H9 (cell line): ENCODE measurements at regions not wholly inside any gene's neighbourhood (a gene's known extent, or its start where the extent isn't known, plus 50 kb on each side); places are given as distances from the start of the nearest gene placed in this dataset.

ENCODE experiments used
- DNase-seq: peaks from one replicate; pipeline ENCODE4 v3.0.0-alpha.2; 2017
- H2AFZ ChIP-seq: one replicate; pipeline ENCODE4 v1.6.1; 2013; ENCODE audit warnings: mild to moderate bottlenecking, low read length, control low read depth, moderate library complexity
- H2AK5ac ChIP-seq: 2 replicates; pipeline ENCODE4 v1.6.1; 2013; ENCODE audit warnings: low read length, control low read depth, mixed read lengths; ENCODE audit not compliant: insufficient read length
- H2BK120ac ChIP-seq: one replicate; pipeline ENCODE4 v1.6.1; 2013; ENCODE audit warnings: low read depth, mild to moderate bottlenecking, low read length, control low read depth, inconsistent platforms; ENCODE audit not compliant: poor library complexity, severe bottlenecking
- H2BK12ac ChIP-seq: 2 replicates; pipeline ENCODE4 v1.6.1; 2013; ENCODE audit warnings: low read length, control low read depth, mixed read lengths, low read depth; ENCODE audit not compliant: insufficient read length
- H2BK15ac ChIP-seq: 2 replicates; pipeline ENCODE4 v1.6.1; 2013; ENCODE audit warnings: low read depth, low read length, control low read depth
- H2BK20ac ChIP-seq: one replicate; pipeline ENCODE4 v1.6.1; 2013; ENCODE audit warnings: low read depth, mild to moderate bottlenecking, low read length, control low read depth, inconsistent platforms; ENCODE audit not compliant: poor library complexity, severe bottlenecking
- H2BK5ac ChIP-seq: 2 replicates; pipeline ENCODE4 v1.6.1; 2013; ENCODE audit warnings: low read length, control low read depth, mixed read lengths; ENCODE audit not compliant: insufficient read length
- H3K14ac ChIP-seq: 2 replicates; pipeline ENCODE4 v1.6.1; 2013; ENCODE audit warnings: low read length, control low read depth; ENCODE audit not compliant: insufficient read depth
- H3K18ac ChIP-seq: 2 replicates; pipeline ENCODE4 v1.6.1; 2013; ENCODE audit warnings: low read depth, mild to moderate bottlenecking, mixed read lengths, low read length, control low read depth; ENCODE audit not compliant: insufficient read length
- H3K23ac ChIP-seq: 2 replicates; pipeline ENCODE4 v1.6.1; 2013; ENCODE audit warnings: low read length, control low read depth, mixed read lengths, low read depth; ENCODE audit not compliant: insufficient read length
- H3K23me2 ChIP-seq: 2 replicates; pipeline ENCODE4 v1.6.1; 2013; ENCODE audit warnings: low read depth, mild to moderate bottlenecking, mixed read lengths, low read length, control low read depth; ENCODE audit not compliant: insufficient read length, poor library complexity, severe bottlenecking
- H3K27ac ChIP-seq: 2 replicates; pipeline ENCODE4 v1.5.1; 2013; ENCODE audit warnings: low read length, control low read depth, mixed read lengths, low read depth; ENCODE audit not compliant: insufficient read length
- H3K27me3 ChIP-seq: 2 replicates; pipeline ENCODE4 v1.6.1; 2013; ENCODE audit warnings: low read length, control low read depth, inconsistent platforms; ENCODE audit not compliant: insufficient read depth
- H3K4ac ChIP-seq: 2 replicates; pipeline ENCODE4 v1.6.1; 2013; ENCODE audit warnings: low read depth, mild to moderate bottlenecking, control low read depth, inconsistent platforms, low read length, moderate library complexity
- H3K4me1 ChIP-seq: 2 replicates; pipeline ENCODE4 v1.6.1; 2013; ENCODE audit warnings: low read length, control low read depth, inconsistent platforms; ENCODE audit not compliant: insufficient read depth
- H3K4me2 ChIP-seq: 2 replicates; pipeline ENCODE4 v1.6.1; 2013; ENCODE audit warnings: low read length, control low read depth, mixed read lengths; ENCODE audit not compliant: insufficient read length, insufficient read depth
- H3K56ac ChIP-seq: 2 replicates; pipeline ENCODE4 v1.6.1; 2013; ENCODE audit warnings: low read depth, mild to moderate bottlenecking, mixed read lengths, low read length, control low read depth; ENCODE audit not compliant: insufficient read length
- H3K79me1 ChIP-seq: 2 replicates; pipeline ENCODE4 v1.6.1; 2013; ENCODE audit warnings: low read depth, mild to moderate bottlenecking, moderate library complexity, low read length, control low read depth, inconsistent platforms; ENCODE audit not compliant: insufficient read depth, poor library complexity, severe bottlenecking
- H3K79me2 ChIP-seq: 2 replicates; pipeline ENCODE4 v1.6.1; 2013; ENCODE audit warnings: low read length, control low read depth, inconsistent platforms; ENCODE audit not compliant: insufficient read depth
- H3K9ac ChIP-seq: 2 replicates; pipeline ENCODE4 v1.6.1; 2013; ENCODE audit warnings: low read length, control low read depth, mixed read lengths; ENCODE audit not compliant: insufficient read length; ENCODE audit errors: extremely low read depth
- H3K9me3 ChIP-seq: one replicate; pipeline ENCODE4 v1.6.1; 2013; ENCODE audit warnings: low read depth, low read length, inconsistent platforms; ENCODE audit not compliant: control insufficient read depth
- H3T11ph ChIP-seq: one replicate; pipeline ENCODE4 v1.6.1; 2013; ENCODE audit warnings: mild to moderate bottlenecking, low read length, control low read depth, inconsistent platforms
- H4K20me1 ChIP-seq: one replicate; pipeline ENCODE4 v1.6.1; 2013; ENCODE audit not compliant: control insufficient read depth, insufficient read length, insufficient read depth
- H4K5ac ChIP-seq: 2 replicates; pipeline ENCODE4 v1.6.1; 2013; ENCODE audit warnings: low read depth, mild to moderate bottlenecking, mixed read lengths, low read length, control low read depth; ENCODE audit not compliant: insufficient read length
- H4K8ac ChIP-seq: replicated peaks from 2 replicates; pipeline ENCODE4 v1.6.1; 2013; ENCODE audit warnings: low read length, control low read depth, mixed read lengths, low read depth; ENCODE audit not compliant: insufficient read length
- H4K91ac ChIP-seq: 2 replicates; pipeline ENCODE4 v1.6.1; 2013; ENCODE audit warnings: low read depth, mild to moderate bottlenecking, moderate library complexity, mixed read lengths, low read length, control low read depth; ENCODE audit not compliant: insufficient read length
- H3K27ac Mint-ChIP-seq, 3 experiments: 2 replicates in 2 of 3; 3 replicates in 1 of 3; pipeline ENCODE4 v1.8.0; 2020 to 2021; ENCODE audit warnings: mixed read lengths in 3 of 3, mild to moderate bottlenecking in 1 of 3, moderate library complexity in 1 of 3
- H3K27me3 Mint-ChIP-seq: 2 replicates; pipeline ENCODE4 v1.8.0; 2021; ENCODE audit warnings: low read depth, mild to moderate bottlenecking, moderate library complexity, mixed read lengths
- H3K36me3 Mint-ChIP-seq, 3 experiments: 2 replicates in 2 of 3; 3 replicates in 1 of 3; pipeline ENCODE4 v1.8.0; 2020 to 2021; ENCODE audit warnings: low read depth in 3 of 3, mixed read lengths in 3 of 3; ENCODE audit not compliant: insufficient read depth in 1 of 3
- H3K4me1 Mint-ChIP-seq, 2 experiments: 2 replicates each; pipeline ENCODE4 v1.8.0; 2020; ENCODE audit warnings: mixed read lengths in 2 of 2
- H3K4me3 Mint-ChIP-seq, 2 experiments: 2 replicates in 1 of 2; 3 replicates in 1 of 2; pipeline ENCODE4 v1.8.0; 2020 to 2021; ENCODE audit warnings: mild to moderate bottlenecking in 2 of 2, mixed read lengths in 2 of 2, moderate library complexity in 1 of 2
- H3K9me3 Mint-ChIP-seq, 2 experiments: 2 replicates in 1 of 2; 3 replicates in 1 of 2; pipeline ENCODE4 v1.8.0; 2020; ENCODE audit warnings: mild to moderate bottlenecking in 2 of 2, mixed read lengths in 2 of 2, moderate library complexity in 1 of 2
- WGBS: extraction: QIAGEN DNeasy Blood & Tissue Kit; methylation state at CpG from one replicate; pipeline ENCODE4 v1.1.7; 2013; ENCODE audit warnings: missing lambda C conversion rate, low lambda C conversion rate, mixed read lengths; ENCODE audit not compliant: insufficient read length; ENCODE audit errors: extremely low coverage; 5-methylcytosine and 5-hydroxymethylcytosine counted together
- TF ChIP-seq, protein P1 (sequence below): fragments of 200-600 bp; sonication (generic); conservative IDR thresholded peaks from 3 replicates; pipeline ENCODE4 v1.8.0; 2021; ENCODE audit warnings: antibody characterized with exemption, mild to moderate bottlenecking

GRCh38 chr10:26359670-26360069, 78.5 kb upstream of the APBB1IP start:
- Mint-ChIP-seq H3K4me3 (no peak overlapping the region), H3K36me3 (no peaks in the 10 kb centered on the region), H3K9me3 (no peaks in the 10 kb centered on the region), H3K27ac (no peak overlapping the region), H3K4me1 (no peaks in the 10 kb centered on the region), H3K27me3 (peaks cover 12% of the 10 kb centered on the region)
- no peak overlapping the region for H2BK120ac ChIP-seq
- H2BK15ac ChIP-seq = no peak overlapping the region
- H3K56ac ChIP-seq = no peak overlapping the region
- no peak overlapping the region for H2AK5ac ChIP-seq
- no peak overlapping the region for H2BK20ac ChIP-seq
- no peaks in the 10 kb centered on the region for H3K79me2 ChIP-seq
- TF ChIP-seq, protein P1, sequence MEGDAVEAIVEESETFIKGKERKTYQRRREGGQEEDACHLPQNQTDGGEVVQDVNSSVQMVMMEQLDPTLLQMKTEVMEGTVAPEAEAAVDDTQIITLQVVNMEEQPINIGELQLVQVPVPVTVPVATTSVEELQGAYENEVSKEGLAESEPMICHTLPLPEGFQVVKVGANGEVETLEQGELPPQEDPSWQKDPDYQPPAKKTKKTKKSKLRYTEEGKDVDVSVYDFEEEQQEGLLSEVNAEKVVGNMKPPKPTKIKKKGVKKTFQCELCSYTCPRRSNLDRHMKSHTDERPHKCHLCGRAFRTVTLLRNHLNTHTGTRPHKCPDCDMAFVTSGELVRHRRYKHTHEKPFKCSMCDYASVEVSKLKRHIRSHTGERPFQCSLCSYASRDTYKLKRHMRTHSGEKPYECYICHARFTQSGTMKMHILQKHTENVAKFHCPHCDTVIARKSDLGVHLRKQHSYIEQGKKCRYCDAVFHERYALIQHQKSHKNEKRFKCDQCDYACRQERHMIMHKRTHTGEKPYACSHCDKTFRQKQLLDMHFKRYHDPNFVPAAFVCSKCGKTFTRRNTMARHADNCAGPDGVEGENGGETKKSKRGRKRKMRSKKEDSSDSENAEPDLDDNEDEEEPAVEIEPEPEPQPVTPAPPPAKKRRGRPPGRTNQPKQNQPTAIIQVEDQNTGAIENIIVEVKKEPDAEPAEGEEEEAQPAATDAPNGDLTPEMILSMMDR = no peak
- no peak overlapping the region for H2BK5ac ChIP-seq
- H3T11ph ChIP-seq = no peak overlapping the region
- H3K27ac ChIP-seq = no peak overlapping the region
- DNase-seq = no peak
- no CpG with 5 or more reads among the region's 1 CpG for WGBS
- no peak overlapping the region for H3K4ac ChIP-seq
- no peak overlapping the region for H3K9ac ChIP-seq
- no peak overlapping the region for H4K5ac ChIP-seq
- no peaks in the 10 kb centered on the region for H4K20me1 ChIP-seq
- H3K4me2 ChIP-seq = no peak overlapping the region
- H4K8ac ChIP-seq = no peak overlapping the region
- H3K27me3 ChIP-seq = no peaks in the 10 kb centered on the region
- no peak overlapping the region for H3K18ac ChIP-seq
- H3K9me3 ChIP-seq = no peaks in the 10 kb centered on the region
- H3K23me2 ChIP-seq = no peaks in the 10 kb centered on the region
- no peak overlapping the region for H3K14ac ChIP-seq
- H4K91ac ChIP-seq = no peak overlapping the region
- H3K23ac ChIP-seq = no peak overlapping the region
- H3K79me1 ChIP-seq = no peaks in the 10 kb centered on the region
- H2BK12ac ChIP-seq = no peak overlapping the region
- no peak overlapping the region for H2AFZ ChIP-seq
- H3K4me1 ChIP-seq = no peaks in the 10 kb centered on the region
